GM19240 (cell line): ENCODE measurements at regions not wholly inside any gene's neighbourhood (a gene's known extent, or its start where the extent isn't known, plus 50 kb on each side); places are given as distances from the start of the nearest gene placed in this dataset.

ENCODE experiments used
- DNase-seq: peaks from one replicate; pipeline ENCODE4 v3.0.0; 2011; ENCODE audit warnings: low spot score; ENCODE audit not compliant: insufficient read length

- DNase-seq = no peak
These were observed 273.4 kb downstream of the HAUS1 start for GRCh38 chr18:46377557-46377956.

DNA sequence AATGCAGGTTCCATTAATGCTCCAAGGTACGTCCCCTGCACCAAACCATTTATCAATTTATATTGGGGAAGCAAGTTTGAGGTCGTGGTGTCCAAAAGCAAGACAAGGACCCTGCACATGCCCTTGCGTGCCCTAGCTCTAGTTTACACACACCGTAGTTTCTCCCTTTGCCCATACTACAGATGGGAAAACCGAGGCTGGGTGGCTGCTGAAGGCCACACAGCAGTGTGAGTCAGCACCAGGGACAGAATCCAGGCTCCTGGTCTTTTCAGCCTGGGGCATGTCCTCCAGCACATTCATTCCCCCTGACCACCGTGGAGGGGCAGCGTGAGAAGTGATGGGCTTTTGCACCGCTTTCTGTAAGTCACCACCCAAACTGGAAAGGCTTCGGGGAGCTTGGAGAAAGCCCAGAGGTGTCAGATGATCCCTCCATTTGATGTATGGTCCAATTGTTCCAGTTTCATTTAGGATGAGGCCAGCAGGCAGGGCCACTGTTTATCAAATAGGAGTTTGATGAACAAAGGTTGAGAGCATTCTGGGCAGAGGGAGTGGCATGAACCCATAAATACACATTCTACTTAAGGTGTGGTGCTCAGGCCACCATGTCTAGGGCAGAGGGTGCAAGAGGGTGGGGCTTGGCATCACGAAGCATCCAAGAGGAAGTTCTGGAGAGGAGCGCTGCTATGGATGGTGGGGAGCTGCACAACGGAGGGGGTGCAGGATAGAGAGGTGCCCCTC is 274.1 kb downstream of the HAUS1 start:
- no peak for DNase-seq

- no peak for DNase-seq
These were observed 274.7 kb downstream of the HAUS1 start for GRCh38 chr18:46378864-46379207.

- no peak for DNase-seq
These were observed 275.3 kb downstream of the HAUS1 start for GRCh38 chr18:46379323-46379950.

DNA sequence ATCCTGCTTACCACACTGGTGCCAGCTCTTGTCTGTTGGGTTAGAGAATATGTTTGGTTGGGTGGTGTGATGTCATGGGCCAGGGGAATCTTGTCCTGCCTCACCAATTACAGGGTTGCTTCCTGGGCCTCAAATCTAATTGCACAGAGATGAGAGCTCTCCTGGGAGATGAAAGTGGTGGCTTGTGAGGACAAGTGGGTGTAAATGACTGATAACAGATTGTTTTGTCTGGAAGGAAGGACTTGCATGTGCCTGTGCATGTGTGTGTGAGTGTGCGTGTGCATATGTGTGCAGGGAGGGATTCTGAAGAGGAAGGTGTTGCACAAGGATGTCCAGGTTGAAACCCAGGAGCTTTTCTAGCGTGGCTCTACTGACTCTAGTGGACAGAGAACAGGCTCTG is 271.9 kb downstream of the LOXHD1 start:
- no peak for DNase-seq

- no peak for DNase-seq
These were observed 270.2 kb downstream of the LOXHD1 start for GRCh38 chr18:46386788-46387187.

GRCh38 chr18:46387441-46388131 is 269.4 kb downstream of the LOXHD1 start:
- no peak for DNase-seq

- DNase-seq = no peak
These were observed 268.7 kb downstream of the LOXHD1 start for GRCh38 chr18:46388286-46388685.

DNA sequence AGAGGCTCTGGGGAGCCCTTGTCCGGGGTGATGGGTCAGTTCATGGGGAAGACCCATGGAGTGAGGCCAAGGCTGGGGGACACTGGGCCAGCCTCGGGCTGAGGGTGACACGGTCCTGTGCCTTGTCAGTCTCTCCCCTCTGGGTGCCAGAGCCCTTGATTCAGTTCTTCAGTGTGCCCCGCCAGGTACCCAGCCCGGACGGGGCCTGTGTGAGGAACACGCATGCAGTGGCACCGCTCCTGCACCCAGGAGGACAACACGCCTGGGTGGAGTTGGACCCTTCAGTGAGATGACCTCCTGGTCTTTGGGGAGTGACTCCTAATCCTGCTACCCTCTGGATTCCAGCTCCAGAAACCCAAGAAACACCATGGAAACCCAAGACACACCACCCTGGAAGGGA is 264.4 kb downstream of the LOXHD1 start:
- DNase-seq = no peak

DNA sequence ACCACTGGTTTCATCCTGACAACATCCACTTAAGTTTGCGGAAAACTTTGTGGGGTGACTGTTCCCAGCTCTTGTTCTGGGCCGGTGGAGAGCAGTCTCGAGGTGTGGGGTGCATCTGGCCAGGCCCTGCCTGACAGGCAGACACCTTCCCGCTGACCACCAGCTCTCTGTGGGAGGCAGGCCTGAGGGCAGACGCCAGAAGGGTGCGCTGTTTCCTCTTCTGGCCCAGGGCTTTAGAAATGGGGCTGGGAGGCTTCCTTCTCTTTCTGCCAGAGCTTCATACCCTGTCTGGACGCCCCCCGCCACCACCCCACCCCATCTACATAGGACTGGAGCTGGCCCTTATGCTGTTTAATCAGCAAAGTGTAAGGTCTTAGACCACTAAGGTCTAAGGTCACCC is 263.8 kb downstream of the LOXHD1 start:
- DNase-seq = no peak

- DNase-seq = no peak
These were observed 263.1 kb downstream of the LOXHD1 start for GRCh38 chr18:46393961-46394360.

GRCh38 chr18:46395795-46396194 is 261.2 kb downstream of the LOXHD1 start:
- no peak for DNase-seq

GRCh38 chr18:46397174-46397573 is 259.8 kb downstream of the LOXHD1 start:
- no peak for DNase-seq

DNA sequence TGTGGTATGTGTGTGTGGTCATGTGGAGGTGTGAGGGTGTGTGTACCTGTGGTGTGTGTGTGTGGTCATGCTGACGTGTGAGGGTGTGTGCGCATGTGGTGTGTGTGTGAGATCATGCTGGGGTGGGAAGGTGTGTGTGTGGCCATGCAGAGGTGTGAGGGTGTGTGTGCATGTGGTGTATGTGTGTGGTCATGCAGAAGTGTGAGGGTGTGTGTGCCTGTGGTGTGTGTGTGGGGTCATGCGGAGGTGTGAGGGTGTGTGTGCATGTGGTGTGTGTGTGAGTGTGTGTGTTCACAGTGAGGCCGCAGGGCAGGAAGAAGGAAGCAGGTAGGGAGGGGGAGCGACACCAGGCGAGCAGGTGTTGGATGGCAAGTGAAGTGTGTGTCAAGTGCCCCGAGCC is 259.0 kb downstream of the LOXHD1 start:
- no peak for DNase-seq

DNA sequence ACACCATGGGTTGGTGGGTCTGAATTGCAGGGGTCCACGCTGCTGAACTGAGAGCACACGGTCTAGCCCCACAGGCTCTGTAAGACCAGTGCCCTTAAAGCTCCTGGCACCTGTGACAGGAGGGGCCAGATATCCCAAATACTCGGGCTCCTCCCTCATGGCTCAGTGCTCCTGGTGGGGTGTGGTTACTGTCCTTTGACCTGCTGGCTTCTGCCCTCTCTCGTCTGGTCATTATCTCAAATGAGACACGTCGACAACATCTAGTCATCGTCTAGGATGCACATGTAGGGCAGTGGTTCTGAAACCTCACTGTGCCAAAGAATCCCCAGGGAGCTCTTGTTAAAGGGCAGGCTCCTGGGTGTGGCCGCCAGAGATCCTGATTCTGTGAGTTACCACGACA is 258.4 kb downstream of the LOXHD1 start:
- DNase-seq = no peak

- no peak for DNase-seq
These were observed 257.7 kb downstream of the LOXHD1 start for GRCh38 chr18:46399303-46399702.

GRCh38 chr18:46400449-46400848 is 256.6 kb downstream of the LOXHD1 start:
- no peak for DNase-seq

- no peak for DNase-seq
These were observed 255.4 kb downstream of the LOXHD1 start for GRCh38 chr18:46401486-46402070.

DNA sequence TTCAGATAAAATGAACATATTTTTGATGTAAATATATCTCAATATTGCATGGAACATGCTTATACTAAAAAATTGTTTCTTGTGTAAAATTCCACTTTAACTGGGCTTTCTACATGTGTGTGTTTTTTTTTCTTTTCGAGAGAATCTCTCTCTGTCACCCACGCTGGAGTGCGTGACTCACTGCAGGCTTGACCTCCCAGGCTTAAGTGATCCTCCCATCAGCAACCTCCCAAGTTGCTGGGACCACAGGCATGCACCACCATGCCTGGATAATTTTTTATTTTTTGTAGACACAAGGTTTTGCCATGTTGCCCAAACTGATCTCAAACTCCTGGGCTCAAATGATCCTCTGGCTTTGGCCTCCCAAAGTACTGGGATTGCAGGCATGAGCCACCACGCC is 254.6 kb downstream of the LOXHD1 start:
- no peak for DNase-seq

- no peak for DNase-seq
These were observed 254.1 kb downstream of the LOXHD1 start for GRCh38 chr18:46402945-46403344.

- DNase-seq = no peak
These were observed 251.0 kb downstream of the LOXHD1 start for GRCh38 chr18:46405832-46406538.

- DNase-seq = no peak
These were observed 250.5 kb downstream of the LOXHD1 start for GRCh38 chr18:46406539-46406932.
